HepG2 (cell line): ENCODE measurements at regions not wholly inside any gene's neighbourhood (a gene's known extent, or its start where the extent isn't known, plus 50 kb on each side); places are given as distances from the start of the nearest gene placed in this dataset.

Experiments
- ATAC-seq: fragments of 200-7000 bp; cut with Tn5 transposase; 3 replicates; pipeline ENCODE4 v1.9.1; 2020; ENCODE audit warnings: mild to moderate bottlenecking, moderate library complexity
- BruUV-seq: library from RNA; stranded (reverse); fragments of 400-500 nt; replicated peaks from 2 replicates; lab custom pipeline; 2021; lab: Mats Ljungman, UMichigan
- CTCF ChIA-PET: fragments of 300-600 bp; formaldehyde crosslinking; extraction: SDS; loops from one replicate; lab custom pipeline; 2021; ENCODE audit warnings: low total read pairs, inconsistent platforms, low intra/inter-chr PET ratio; lab: Yijun Ruan, JAX
- POLR2A ChIA-PET: fragments of 350-600 bp; sonication (Branson Sonifier 250); formaldehyde crosslinking; loops from one replicate; lab custom pipeline; 2020; ENCODE audit warnings: antibody characterized with exemption, inconsistent platforms; lab: Yijun Ruan, JAX
- DNase-seq: peaks from one replicate; pipeline ENCODE4 v3.0.0-alpha.2; 2015; ENCODE audit warnings: low spot score
- FAIRE-seq: peaks from 3 replicates; lab custom pipeline; 2011; peaks lifted over from hg19 to GRCh38; lab: Jason Lieb, UNC
- H2AFZ ChIP-seq: one replicate; pipeline ENCODE4 v1.6.1; 2011; ENCODE audit warnings: low read length, inconsistent platforms
- H3K27ac ChIP-seq: fragments of 300-600 bp; 3 replicates; pipeline ENCODE4 v1.8.0; 2011; ENCODE audit warnings: mixed run types, mild to moderate bottlenecking, mixed read lengths, low read length, inconsistent platforms; ENCODE audit not compliant: insufficient read depth; ENCODE audit errors: extremely low read length
- H3K27me3 ChIP-seq, 2 experiments: fragments of 200-600 bp in 1 of 2; 2 replicates in 1 of 2; 3 replicates in 1 of 2; pipeline versions ENCODE4 v1.6.0 to v1.8.0; 2011; ENCODE audit warnings: low read length in 2 of 2, mild to moderate bottlenecking in 2 of 2, moderate library complexity in 2 of 2, inconsistent platforms in 1 of 2; ENCODE audit not compliant: insufficient read depth in 2 of 2, control insufficient read depth in 1 of 2
- H3K36me3 ChIP-seq, 2 experiments: fragments of 200-600 bp in 1 of 2; replicated peaks in 1 of 2; 2 replicates in 1 of 2; 3 replicates in 1 of 2; pipeline versions ENCODE4 v1.5.1 to v1.8.0; 2011; ENCODE audit warnings: low read length in 2 of 2, inconsistent platforms in 1 of 2; ENCODE audit not compliant: insufficient read depth in 2 of 2, control insufficient read depth in 1 of 2
- H3K4me1 ChIP-seq: 2 replicates; pipeline ENCODE4 v1.5.1; 2012; ENCODE audit warnings: low read length, inconsistent platforms; ENCODE audit not compliant: insufficient read depth
- H3K4me2 ChIP-seq: 2 replicates; pipeline ENCODE4 v1.6.0; 2011; ENCODE audit warnings: low read depth, low read length, inconsistent platforms
- H3K4me3 ChIP-seq, 3 experiments: fragments of 200-600 bp in 1 of 3; sonication (generic), shearing (Covaris generic) in 1 of 3; replicated peaks in 1 of 3; 2 replicates each; pipeline ENCODE4 v1.5.1; 2011 to 2016; ENCODE audit warnings: low read length in 3 of 3, inconsistent platforms in 2 of 3, low read depth in 2 of 3, mild to moderate bottlenecking in 2 of 3, control low read depth in 1 of 3, mixed read lengths in 1 of 3; ENCODE audit not compliant: insufficient read depth in 1 of 3
- H3K79me2 ChIP-seq: one replicate; pipeline ENCODE4 v1.6.1; 2011; ENCODE audit warnings: low read length, inconsistent platforms; ENCODE audit not compliant: insufficient read depth
- H3K9ac ChIP-seq: 2 replicates; pipeline ENCODE4 v1.6.0; 2011; ENCODE audit warnings: mild to moderate bottlenecking, low read depth, low read length, inconsistent platforms; ENCODE audit not compliant: insufficient read depth
- H3K9me3 ChIP-seq: 2 replicates; pipeline ENCODE4 v1.5.1; 2012; ENCODE audit warnings: mild to moderate bottlenecking, low read length
- H4K20me1 ChIP-seq: 2 replicates; pipeline ENCODE4 v1.6.0; 2011; ENCODE audit warnings: inconsistent platforms, mild to moderate bottlenecking, low read length, moderate library complexity; ENCODE audit not compliant: insufficient read depth
- ATF2 ChIP-seq: sonication (generic); formaldehyde crosslinking; IDR thresholded peaks from 2 replicates; pipeline ENCODE4 v1.4.0; 2020; ENCODE audit warnings: missing genetic modification reagents
- BCLAF1 ChIP-seq: fragments of 450-650 bp; IDR thresholded peaks from 2 replicates; pipeline ENCODE4 v1.6.1; 2017; ENCODE audit warnings: mild to moderate bottlenecking
- CCDC6 ChIP-seq: sonication (generic); formaldehyde crosslinking; IDR thresholded peaks from 2 replicates; pipeline ENCODE4 v1.8.1; 2022; ENCODE audit warnings: mild to moderate bottlenecking, missing genetic modification reagents, moderate library complexity
- MLXIP ChIP-seq: sonication (generic); formaldehyde crosslinking; IDR thresholded peaks from 2 replicates; pipeline ENCODE4 v1.9.0; 2021; ENCODE audit warnings: missing genetic modification reagents, borderline replicate concordance
- PLRG1 ChIP-seq: fragments of 450-650 bp; conservative IDR thresholded peaks from 2 replicates; pipeline ENCODE4 v1.6.1; 2016
- POGZ ChIP-seq: sonication (generic); formaldehyde crosslinking; IDR thresholded peaks from 2 replicates; pipeline ENCODE4 v1.4.0; 2020; ENCODE audit warnings: mild to moderate bottlenecking, missing genetic modification reagents
- POLR2G ChIP-seq: fragments of 200-400 bp; formaldehyde crosslinking; IDR thresholded peaks from 2 replicates; pipeline ENCODE4 v1.6.1; 2018; ENCODE audit warnings: mild to moderate bottlenecking, low read depth, low read length, moderate library complexity
- RAD21 ChIP-seq: fragments of 450-650 bp; formaldehyde crosslinking; IDR thresholded peaks from 2 replicates; pipeline ENCODE4 v1.5.0; 2020; ENCODE audit warnings: mild to moderate bottlenecking
- TBL1XR1 ChIP-seq: fragments of 150-350 bp; IDR thresholded peaks from 2 replicates; pipeline ENCODE4 v1.6.1; 2014; ENCODE audit warnings: borderline replicate concordance, low read length; ENCODE audit not compliant: partially characterized antibody
- ZNF574 ChIP-seq: sonication (generic); formaldehyde crosslinking; IDR thresholded peaks from 2 replicates; pipeline ENCODE4 v1.4.0; 2020; ENCODE audit warnings: missing genetic modification reagents
- ZNF589 ChIP-seq: sonication (generic); formaldehyde crosslinking; conservative IDR thresholded peaks from 2 replicates; pipeline ENCODE4 v1.8.0; 2022; ENCODE audit warnings: mild to moderate bottlenecking, moderate library complexity, missing genetic modification reagents
- WGBS: methylation state at CpG from one replicate; pipeline ENCODE4 v1.1.6; 2017; ENCODE audit warnings: low lambda C conversion rate; 5-methylcytosine and 5-hydroxymethylcytosine counted together
- in situ Hi-C: cut with HindIII; loops from 2 replicates; pipeline ENCODE4 v1.10.0; 2017; ENCODE audit warnings: low pct_unique_long_range_greater_than_20kb; ENCODE audit not compliant: extremely low pct_ligation_motif_present
- intact Hi-C: fragments of 100-400 bp; cut with micrococcal nuclease; formaldehyde crosslinking; loops from one replicate; pipeline ENCODE4 v1.10.0; 2022; ENCODE audit not compliant: unreplicated experiment

GRCh38 chr6:53985366-53985765, 125.9 kb upstream of the MLIP start:
- no peak for DNase-seq
- ChIA-PET CTCF (interaction anchor here (1.2 to 2.1 kb wide), 3 partner anchors 283 to 1083 kb away, joined by 4 to 72 read pairs (median 4); no protein-coding TSS in a partner anchor), POLR2A (no interaction called here)
- no peak overlapping the region for H3K4me2 ChIP-seq
- BruUV-seq: no TSS peak
- H3K9ac ChIP-seq: no peak overlapping the region
- no peak for ATAC-seq
- H3K27me3 ChIP-seq: no peaks in the 10 kb centered on the region
- no peak for FAIRE-seq
- in situ Hi-C loops: loop anchor here (5.0 to 25.0 kb wide), 4 partner anchors 282 to 1252 kb away; no protein-coding TSS in a partner anchor
- H2AFZ ChIP-seq: no peak overlapping the region
- no peaks in the 10 kb centered on the region for H3K9me3 ChIP-seq
- no peak overlapping the region for H3K4me3 ChIP-seq
- intact Hi-C loops: loop anchor here (5.0 to 10.0 kb wide), 2 partner anchors 729 to 1007 kb away; no protein-coding TSS in a partner anchor
- H4K20me1 ChIP-seq: no peaks in the 10 kb centered on the region
- no peaks in the 10 kb centered on the region for H3K4me1 ChIP-seq
- no peaks in the 10 kb centered on the region for H3K36me3 ChIP-seq
- 24% methylated on average over 1 of the region's 1 CpG for WGBS
- H3K79me2 ChIP-seq: no peaks in the 10 kb centered on the region
- no peak overlapping the region for H3K27ac ChIP-seq
- TF ChIP-seq POGZ (CRISPR knock-in tag) (no peak), BCLAF1 (no peak), ATF2 (no peak), RAD21 (CRISPR knock-in tag) (no peak), POLR2G (no peak), PLRG1 (no peak), MLXIP (CRISPR knock-in tag) (no peak), ZNF574 (no peak), CCDC6 (CRISPR knock-in tag) (no peak), TBL1XR1 (no peak), ZNF589 (no peak)
